ENCODE measurements at regions not wholly inside any gene's neighbourhood (a gene's known extent, or its start where the extent isn't known, plus 50 kb on each side); places are given as distances from the start of the nearest gene placed in this dataset.

GRCh38 chr6:23088761-23089160 is 519.4 kb downstream of the HDGFL1 start:
- no peak for TF ChIP-seq CTCF (IDR thresholded peaks at IDR 0.05)
- no peak for TF ChIP-seq POLR2A (IDR thresholded peaks at IDR 0.05)
- no peak for TF ChIP-seq POLR2AphosphoS5 (IDR thresholded peaks at IDR 0.05)

Data from transverse colon (tissue), 4 donors.